ENCODE measurements at regions not wholly inside any gene's neighbourhood (a gene's known extent, or its start where the extent isn't known, plus 50 kb on each side); places are given as distances from the start of the nearest gene placed in this dataset.

DNA sequence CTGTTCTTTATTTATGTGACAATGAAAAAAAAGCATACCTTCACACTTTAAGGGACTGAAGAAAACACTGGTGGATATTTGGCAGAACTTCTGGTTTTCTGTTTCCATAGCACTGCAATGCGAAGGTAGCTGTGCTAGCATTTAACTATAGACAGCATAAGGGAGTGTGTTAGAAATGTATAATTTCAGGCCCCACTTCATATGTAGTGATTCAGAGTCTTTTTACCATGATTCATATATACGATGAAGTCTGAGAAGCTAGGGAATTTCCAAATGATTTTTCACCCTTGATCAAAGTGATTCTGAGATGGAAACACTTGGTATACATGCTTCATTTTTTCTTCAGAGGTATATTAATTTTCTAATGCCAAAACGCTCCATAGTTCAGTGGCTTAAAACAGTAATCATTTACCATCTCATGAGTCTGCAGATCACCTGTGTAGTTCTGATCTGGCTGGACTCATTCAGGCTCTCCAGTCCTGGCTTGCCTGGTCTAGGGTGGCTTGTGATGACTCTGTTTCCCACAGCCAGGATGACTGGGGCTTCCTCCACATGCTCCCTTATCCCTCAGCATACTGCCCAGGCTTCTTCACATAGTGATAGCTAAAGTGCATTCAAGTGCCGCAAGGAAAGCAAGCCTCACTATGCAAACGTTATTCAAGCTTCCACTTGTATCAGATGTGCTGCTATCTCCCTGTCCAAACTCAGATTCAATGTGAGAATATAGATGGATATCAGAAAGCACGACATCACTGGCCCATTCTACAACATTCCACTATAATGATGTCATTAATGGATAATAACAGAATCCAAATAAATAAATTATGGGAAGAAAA, 790.1 kb downstream of the TECRL start:
- no peak for DNase-seq

DNA sequence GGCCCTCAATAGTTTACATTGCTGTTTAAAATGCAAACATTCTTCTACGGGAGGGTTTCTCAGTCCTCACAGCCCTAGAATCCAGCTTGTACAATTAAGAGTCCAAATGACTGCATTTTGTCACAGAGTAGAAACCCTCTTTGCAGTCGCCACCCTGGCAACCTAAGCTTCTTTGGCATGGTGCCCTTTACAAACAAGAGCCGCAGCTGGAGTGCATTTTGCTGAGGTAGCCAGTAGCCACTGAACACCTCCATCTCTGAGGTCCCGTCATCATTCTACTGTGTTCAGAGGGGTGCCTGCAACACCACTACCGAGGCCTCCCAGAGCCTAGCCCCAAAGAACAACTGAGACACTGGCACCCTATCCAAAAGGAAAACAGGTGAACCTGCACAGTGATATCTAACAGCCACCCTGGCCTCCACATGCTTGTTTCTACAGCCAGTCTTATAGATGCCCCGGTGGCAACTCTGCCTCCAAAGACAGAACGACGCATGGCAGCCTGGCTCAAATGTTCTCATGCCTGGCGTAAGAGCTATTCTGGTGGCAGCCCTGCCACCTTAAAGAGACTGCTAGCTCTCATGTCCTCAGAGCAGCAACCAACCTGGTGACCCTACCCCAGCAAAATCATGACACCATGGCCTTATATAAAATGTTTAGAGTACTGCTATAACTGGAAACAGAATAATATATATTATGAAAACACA, 801.9 kb downstream of the TECRL start:
- no peak for DNase-seq

DNA sequence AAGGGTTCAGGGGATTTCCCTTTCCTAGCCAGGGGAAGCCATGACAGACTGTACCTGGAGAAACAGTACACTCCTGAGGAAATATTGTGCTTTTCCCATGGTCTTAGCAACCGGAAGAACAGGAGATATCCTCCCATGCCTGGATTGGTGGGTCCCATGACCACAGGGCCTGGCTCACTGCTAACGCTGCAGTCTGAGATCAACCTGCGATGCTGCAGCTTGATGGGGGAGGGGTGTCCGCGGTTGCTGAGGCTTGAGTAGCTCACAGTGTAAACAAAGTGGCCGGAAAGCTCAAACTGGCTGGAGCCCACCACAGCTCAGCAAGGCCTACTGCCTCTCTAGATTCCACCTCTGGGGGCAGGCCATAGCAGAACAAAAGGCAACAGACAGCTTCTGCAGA, 819.5 kb downstream of the TECRL start:
- no peak for DNase-seq

DNA sequence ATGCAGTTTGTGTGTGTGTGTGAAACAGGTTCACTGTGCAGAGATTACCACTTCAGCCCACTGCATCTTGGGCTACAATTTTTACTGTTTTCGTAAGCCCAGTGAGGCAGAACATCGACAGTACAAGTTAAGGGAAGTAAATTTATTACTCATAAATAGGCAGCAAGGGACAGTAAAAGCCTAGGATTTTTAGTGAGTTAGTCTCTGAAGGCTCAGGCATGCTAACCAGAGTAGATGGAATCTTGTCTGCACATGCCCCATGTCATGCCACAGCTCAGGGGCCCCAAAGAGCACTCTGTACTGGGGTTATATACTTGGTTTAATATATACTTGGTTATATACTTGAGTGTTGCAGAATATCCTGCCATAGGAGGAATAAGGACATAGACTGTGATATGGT, 825.7 kb downstream of the TECRL start:
- DNase-seq: no peak

DNA sequence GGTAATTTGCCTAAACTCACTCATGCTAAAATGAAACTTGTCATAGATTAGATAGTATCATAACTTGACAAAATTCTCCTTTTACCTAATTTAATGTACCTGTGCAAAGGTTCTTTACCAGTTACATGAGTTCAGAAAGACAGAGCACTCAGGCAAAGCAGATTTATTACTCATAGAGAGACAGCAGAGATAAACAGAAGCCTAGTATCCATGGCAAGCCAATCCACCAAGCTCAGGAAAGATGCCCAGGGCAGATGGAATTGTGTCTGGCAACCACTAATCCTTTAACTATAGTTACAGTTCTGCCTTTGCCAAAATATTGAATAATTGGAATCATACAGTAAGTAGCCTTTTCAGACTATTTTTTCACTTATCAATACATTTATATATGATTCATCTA, 826.2 kb downstream of the TECRL start:
- no peak for DNase-seq

DNA sequence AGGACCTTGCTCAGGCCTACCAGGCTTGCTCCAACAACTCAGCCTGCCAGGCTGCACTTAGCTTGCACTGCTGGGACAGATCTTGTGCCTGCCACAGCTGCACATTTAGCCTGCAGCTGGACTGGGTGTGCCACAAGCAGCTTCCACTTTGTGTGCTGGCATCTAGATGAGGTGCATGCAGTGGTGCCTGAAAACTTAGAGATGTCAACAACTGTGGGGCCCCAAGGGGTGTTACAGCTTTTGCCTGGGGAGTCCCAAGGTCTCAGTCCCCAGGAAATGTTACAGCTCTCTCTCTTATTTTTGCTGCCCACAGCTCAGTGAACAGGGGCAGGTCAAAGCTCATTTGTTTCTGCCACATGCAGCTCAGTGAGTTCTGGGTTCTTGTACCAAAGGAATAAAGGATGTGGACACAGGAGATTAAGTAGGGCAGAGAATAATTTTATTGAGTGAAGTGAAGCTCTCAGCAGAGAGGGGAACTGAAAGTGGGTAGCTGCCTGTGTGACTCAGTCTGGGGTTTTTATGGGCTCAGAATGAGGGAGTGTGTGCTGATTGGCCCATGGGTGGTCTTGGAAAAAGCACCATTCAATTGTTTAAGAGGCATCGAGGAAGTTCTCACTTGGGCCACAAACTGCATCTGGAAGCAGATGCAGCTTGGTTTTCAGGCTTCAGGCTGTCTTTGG, 828.3 kb downstream of the TECRL start:
- no peak for DNase-seq

DNA sequence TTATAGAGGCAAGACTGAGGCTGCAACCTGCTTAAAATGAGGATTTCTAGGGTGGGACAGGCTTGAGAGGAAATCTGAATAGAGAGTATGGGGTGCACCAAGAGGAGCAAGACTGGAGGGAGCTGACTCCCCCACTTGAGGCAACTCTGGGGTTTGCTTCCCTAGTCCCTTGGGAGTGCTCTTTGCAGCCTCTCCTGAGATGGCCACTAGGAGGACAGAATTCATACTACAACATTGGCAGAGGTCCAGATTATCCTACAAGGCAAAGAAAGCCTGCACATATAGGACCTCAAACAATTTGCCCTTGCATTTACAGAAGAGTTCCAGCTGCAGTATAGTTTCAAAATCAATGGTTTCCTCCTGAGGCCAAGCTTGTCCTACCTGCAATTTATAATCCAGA, 830.9 kb downstream of the TECRL start:
- no peak for DNase-seq

DNA sequence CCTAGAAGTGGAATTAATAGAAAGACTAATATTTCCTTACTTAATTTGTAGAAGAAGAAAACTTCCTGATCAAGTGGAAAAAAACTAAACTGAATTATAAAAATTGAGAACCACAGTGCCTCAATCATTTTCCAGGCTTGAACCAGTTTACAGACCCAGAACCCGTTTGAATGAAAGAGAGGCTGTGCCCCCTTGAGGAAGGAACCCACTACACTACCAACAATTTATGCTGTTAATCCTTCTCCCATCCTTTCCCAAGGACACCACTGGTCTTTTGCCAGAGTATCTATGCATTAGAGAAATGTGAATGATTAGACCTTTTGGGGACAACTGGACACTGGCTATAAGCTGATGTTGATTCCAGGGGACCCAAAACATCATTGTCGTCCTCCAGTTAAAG, 842.6 kb downstream of the TECRL start:
- DNase-seq: no peak

DNA sequence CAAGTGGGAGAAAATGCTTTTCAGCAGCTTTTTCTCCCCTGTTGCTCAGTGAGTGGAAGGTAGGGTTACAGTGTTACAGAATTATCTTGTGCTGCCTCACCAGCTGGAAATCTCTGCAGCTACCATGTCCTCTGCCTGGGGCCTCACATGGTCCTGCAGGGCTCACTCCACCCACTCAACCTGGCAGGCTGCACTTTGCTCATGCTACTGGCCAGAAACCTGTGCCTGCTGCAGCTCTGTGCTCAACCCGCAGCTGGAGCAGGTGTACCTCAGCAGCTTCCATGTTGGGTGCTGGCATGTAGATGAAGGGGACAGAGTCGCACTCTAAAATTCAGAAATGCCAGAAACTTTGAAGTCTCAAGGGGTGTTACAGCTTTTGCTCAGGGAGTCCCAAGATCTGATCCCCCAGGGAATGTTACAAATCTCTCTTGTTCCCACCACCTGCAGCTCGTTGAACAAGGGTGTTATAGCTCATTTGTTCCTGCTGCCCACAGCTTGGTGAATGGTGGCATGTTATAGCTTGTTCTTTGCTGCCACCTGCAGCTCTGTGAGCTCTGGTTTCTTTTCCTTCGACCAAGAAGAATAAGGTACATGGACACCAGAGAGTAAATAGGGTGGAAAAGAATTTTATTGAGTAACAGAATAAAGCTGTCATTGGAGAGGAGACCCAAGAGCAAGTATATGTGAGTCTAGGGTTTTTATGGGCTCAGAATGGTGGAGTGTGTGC, 845.8 kb downstream of the TECRL start:
- DNase-seq: no peak

DNA sequence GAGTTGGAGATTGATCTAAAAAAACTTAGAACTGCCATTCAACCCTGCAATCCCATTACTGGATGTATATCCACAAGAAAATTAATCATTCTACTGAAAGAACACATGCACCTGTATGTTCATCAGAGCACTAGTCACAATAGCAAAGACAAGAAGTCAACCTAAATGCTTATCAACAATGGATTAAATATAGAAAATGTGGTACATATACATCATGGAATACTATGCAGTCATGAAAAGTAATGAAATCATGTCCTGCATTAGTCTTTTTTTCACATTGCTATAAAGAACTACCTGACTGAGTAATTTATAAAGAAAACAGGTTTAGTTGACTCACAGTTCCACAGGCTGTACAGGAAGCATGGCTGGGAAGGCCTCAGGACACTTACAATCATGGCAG, 850.5 kb downstream of the TECRL start:
- no peak for DNase-seq

DNA sequence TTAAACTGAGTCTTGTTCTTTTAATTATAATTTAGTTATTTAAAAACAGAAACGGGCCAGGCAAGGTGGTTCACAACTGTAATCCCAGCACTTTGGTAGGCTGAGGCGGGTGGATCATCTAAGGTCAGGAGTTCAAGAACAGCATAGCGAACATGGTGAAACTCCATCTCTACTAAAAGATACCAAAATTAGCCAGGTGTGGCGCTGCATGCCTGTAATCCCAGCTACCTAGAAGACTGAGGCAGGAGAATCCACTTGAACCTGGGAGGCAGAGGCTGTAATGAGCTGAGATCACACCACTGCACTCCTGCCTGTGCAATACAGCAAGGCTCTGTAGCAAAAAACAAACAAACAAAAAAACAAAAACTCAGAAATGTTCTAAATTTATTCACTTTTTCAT, 852.9 kb downstream of the TECRL start:
- DNase-seq: no peak

DNA sequence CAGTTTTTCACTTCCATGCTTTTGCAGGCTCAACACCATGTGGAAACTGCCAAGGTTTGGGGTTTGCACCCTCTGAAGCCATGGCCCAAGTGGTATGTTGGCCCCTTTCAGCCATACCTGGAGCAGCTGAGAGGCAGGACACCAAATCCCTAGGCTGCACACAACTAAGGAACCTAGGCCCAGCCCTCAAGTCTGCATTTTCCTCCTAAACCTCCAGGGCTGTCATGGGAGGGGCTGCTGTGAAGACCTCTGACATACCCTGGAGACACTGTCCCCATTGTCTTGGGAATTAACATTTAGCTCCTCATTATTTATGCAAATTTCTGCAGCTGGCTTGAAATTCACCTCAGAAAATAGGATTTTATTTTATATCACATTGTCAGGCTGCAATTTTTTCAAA, 856.1 kb downstream of the TECRL start:
- no peak for DNase-seq

DNA sequence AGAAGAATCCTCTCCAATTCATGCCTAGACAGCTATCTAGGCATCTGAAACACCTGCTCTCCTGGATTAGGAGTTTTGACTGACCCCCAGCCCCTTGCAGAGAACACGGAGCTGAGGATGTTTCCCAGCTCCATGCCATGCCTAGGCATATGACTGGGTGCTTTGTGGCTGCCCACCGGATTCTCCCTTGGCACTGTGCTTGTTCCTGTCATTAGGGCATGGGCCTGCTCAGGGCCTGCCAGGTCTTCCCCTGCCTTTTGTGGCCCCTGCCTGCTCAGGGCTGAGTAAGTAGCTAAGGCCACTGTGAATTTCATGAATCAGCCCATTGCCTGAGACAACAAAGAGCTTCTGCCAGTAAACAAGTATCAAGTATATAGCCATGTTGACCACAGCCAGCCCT, 867.4 kb downstream of the TECRL start:
- no peak for DNase-seq

DNA sequence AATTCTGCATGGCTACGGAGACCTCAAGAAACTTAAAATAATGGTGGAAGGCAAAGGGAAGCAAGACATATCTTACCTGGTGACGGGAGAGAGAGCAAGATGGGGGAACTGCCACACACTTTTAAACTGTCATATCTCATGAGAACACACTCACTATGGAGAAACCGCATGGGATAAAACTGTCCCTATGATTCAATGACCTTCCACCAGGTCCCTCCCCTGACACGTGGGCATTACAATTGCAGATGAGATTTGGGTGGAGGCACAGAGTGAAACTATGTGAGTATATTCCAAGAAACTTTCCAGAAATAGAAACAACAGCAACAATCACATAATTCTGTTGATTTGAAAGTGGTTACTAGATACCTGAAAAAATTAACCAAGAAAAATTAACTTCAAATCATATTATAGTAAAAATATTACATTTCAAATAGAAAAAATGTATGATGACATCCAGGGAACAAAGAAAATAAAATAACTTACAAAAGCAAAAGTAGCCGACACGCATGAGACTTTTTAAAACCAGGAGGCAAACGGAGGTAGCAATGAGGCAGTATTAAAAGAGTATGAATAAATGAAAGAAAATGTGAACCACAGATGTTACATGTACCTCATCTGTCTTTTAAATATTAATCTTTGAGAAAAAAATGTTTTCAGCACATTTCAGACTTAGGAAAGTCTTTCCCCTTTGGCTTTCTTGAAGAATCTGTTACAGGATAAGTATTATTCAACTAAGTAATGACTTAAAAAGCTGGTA, 879.5 kb downstream of the TECRL start:
- no peak for DNase-seq

DNA sequence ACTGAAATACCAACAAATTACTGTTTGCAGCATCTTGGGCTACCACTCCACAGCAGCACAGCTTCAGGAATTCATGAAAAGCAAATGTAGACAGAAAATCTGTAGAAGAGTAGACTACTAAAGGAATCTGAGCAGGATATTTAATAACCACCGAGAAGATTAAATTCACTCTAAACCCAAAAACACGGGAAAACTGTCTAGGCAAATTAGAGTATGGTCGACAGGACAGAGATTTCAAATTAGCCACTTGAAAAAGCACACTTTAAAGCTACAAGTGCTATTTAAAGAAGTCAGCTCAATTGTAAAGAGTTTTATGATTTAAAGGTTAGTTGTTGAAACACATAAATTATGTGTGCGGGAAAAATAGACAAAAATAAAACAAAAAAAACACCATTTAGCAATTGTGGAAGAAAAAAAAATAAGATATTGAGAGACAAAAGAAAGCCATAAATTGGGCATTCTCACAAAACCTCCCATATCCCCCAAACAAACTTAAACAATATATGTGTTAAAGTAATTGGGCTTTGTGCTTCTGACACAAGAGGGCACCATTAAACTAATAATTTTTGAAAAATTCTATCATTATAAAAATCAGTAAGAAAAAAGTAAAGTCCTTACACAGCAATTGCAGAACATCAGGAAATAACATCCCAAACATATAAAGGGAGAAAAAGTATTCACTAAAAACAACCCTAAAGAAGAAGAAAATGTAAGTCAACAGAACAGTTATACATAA, 880.8 kb downstream of the TECRL start:
- DNase-seq: peak; percentile 15

DNA sequence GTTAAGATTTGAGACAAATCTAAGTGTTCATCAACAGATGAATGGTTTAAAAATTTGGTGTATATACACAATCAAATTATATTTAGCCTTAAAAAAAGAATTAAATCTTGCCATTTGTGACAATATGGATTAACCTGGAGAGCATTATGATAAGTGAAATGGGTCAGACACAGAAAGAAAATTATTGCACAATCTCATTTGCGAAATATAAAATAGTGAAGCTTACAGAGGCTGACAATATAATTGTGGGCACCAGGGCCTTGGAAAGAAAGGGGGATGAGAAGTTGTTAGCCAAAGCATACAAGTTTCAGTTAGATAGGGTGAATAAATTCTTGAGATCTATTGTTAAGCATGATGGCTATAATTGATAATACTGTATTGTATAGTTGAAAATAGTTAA, 883.0 kb downstream of the TECRL start:
- DNase-seq: no peak

DNA sequence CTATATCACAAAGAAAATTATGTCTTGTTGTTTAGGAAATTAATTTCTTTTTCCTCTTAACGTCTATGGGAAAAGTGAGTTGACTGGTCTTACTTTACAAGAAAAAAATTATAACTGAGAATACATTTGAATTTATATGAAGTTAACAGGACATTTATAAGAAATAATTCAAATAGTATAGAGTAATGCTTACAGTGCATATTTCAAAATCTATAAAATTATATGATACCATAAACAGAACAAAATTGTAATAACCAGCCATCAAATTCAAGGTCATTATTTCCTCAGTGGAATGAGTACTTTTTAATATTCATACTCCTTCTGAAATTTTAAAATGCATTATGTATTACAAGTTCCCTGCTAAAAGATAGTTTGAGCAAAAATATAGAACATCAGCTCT, 884.5 kb downstream of the TECRL start:
- no peak for DNase-seq

DNA sequence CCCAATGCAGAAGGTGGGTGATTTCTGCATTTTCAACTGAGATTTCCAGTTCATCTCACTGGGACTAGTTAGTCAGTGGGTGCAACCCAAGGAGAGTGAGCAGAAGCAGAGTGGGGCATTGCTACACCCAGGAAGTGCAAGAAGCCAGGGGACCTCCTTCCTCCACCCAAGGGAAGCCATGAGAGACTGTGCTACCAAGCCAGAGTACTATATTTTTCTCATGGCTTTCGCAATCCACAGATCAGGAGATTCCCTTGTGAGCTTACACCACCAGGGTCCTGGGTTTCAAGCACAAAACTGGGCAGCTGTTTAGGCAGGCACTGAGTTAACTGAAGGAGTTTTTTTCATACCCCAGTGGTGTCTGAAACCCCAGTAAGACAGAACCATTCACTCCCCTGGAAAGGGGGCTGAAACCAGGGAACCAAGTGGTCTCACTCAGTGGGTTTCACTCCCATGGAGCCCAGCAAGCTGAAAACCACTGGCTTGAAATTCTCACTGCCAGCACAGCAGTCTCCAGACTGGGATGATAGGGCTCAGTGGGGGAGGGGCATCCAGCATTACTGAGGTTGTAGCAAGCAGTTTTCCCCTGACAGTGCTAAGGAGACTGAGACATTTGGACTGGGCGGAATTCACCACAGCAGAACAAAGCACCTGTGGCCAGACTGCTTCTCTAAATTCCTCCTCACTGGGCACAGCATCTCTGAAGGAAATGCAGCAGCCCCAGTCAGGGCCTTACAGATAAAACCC, 903.4 kb downstream of the TECRL start:
- no peak for DNase-seq

DNA sequence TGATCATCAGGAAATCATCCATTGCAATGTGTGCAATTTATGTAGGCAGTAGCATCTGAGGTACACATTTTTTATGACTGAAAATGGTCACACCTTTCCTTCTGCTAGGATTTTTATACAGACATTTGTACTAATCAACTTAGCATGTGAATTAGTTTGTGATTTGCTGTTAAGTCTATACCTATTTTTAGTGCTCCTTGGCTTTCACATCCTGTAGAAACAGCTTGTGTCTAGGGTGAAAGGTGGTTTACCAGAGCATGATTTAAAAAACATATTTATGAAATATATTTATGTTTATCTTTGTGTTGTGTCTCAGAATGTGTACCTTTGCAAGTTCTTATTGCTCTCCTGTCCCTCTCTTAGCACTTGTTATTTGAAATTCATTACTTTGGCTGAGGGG, 916.0 kb downstream of the TECRL start:
- DNase-seq: no peak

DNA sequence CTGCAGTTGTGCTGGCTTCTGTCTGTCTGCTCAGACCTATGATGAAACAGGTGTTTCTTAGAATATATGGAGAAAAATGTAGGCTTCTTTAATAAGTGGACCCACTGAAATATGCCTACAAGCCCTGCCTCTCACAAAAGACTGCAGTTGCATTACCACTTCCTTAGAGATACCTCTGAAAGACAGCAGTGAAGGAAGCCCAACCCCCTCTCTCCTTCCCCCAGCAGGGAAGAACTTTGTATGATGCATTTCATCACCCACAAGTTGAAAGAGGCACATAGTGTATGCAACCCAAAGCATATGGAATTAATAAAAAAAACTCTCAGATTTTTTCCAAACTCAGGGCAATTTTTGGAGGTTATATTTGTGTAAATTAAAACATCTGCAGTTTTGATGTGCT, 916.7 kb downstream of the TECRL start:
- no peak for DNase-seq

DNA sequence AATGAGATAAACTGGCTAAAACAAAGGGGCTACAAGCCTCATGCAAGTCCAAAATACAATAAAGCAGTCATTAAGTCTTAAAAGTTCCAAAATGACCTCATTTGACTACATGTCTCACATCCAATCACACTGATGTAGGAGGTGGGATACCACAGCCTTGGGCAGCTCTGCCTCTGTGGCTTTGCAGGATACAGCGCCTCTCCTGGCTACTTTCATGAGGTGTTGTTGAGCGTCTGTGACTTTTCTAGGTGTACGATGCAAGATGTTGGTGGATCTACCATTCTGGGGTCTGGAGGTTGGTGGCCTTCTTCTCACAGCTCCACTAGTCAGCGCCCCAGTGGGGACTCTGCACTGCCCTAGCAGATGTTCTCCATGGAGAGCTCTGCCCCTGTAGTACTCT, 944.9 kb downstream of the TECRL start:
- DNase-seq: no peak
